HCT116 (cell line): ENCODE measurements at regions not wholly inside any gene's neighbourhood (a gene's known extent, or its start where the extent isn't known, plus 50 kb on each side); places are given as distances from the start of the nearest gene placed in this dataset.

Experiments used
- ATAC-seq: fragments of 200-7000 bp; cut with Tn5 transposase; 2 replicates; pipeline ENCODE4 v1.9.1; 2020; ENCODE audit warnings: mild to moderate bottlenecking, moderate library complexity
- BruUV-seq: library from RNA; stranded (reverse); fragments of 400-500 nt; replicated peaks from 2 replicates; lab custom pipeline; 2021; lab: Mats Ljungman, UMichigan
- CTCF ChIA-PET: fragments of 300-600 bp; sonication (Branson Sonifier 250); formaldehyde crosslinking; loops from one replicate; lab custom pipeline; 2021; ENCODE audit warnings: antibody characterized with exemption; lab: Charles Lee
- POLR2A ChIA-PET: fragments of 300-600, 350-600 bp; sonication (Branson Sonifier 250); formaldehyde crosslinking; loops from one replicate; lab custom pipeline; 2021; ENCODE audit warnings: antibody characterized with exemption; lab: Charles Lee
- RAD21 ChIA-PET, 2 experiments: fragments of 300-600 bp; sonication (Branson Sonifier 250); formaldehyde crosslinking; loops; one replicate each; lab custom pipeline; 2023; ENCODE audit warnings: low total read pairs in 2 of 2; ENCODE audit not compliant: uncharacterized antibody in 2 of 2, unreplicated experiment in 2 of 2, low non-redundant PET in 1 of 2; lab: Charles Lee
- DNase-seq: peaks from one replicate; pipeline ENCODE4 v3.0.0-alpha.2; 2010; ENCODE audit warnings: low read depth, low spot score
- H2AFZ ChIP-seq: fragments of 200-600 bp; shearing (Covaris generic), sonication (generic); 2 replicates; pipeline ENCODE4 v1.6.1; 2017; ENCODE audit warnings: low read depth, mixed run types, mixed read lengths, antibody characterized with exemption, low read length; ENCODE audit not compliant: poor library complexity, severe bottlenecking
- H3K27ac ChIP-seq: 2 replicates; pipeline ENCODE4 v1.5.1; 2012; ENCODE audit warnings: low read depth, low read length
- H3K27me3 ChIP-seq: fragments of 200-600 bp; sonication (generic); 2 replicates; pipeline ENCODE4 v1.6.1; 2016; ENCODE audit warnings: mixed run types, low read length, mixed read lengths; ENCODE audit not compliant: insufficient read depth
- H3K36me3 ChIP-seq, 2 experiments: fragments of 200-500 bp in 1 of 2; fragments of 200-600 bp in 1 of 2; sonication (Bioruptor generic) in 1 of 2; sonication (generic) in 1 of 2; 2 replicates each; pipeline versions ENCODE4 v1.5.1 to v1.6.1; 2014 to 2016; ENCODE audit warnings: low read length in 2 of 2, inconsistent platforms in 1 of 2, mixed read lengths in 1 of 2, mixed run types in 1 of 2; ENCODE audit not compliant: insufficient read depth in 2 of 2, control insufficient read depth in 1 of 2
- H3K4me1 ChIP-seq, 2 experiments: fragments of 200-600 bp in 1 of 2; sonication (generic) in 1 of 2; 2 replicates each; pipeline versions ENCODE4 v1.5.1 to v1.6.1; 2012 to 2017; ENCODE audit warnings: low read length in 2 of 2, inconsistent platforms in 1 of 2, mild to moderate bottlenecking in 1 of 2, mixed read lengths in 1 of 2, mixed run types in 1 of 2, moderate library complexity in 1 of 2; ENCODE audit not compliant: insufficient read depth in 2 of 2, control insufficient read depth in 1 of 2
- H3K4me2 ChIP-seq: fragments of 200-600 bp; sonication (generic); 2 replicates; pipeline ENCODE4 v1.6.1; 2017; ENCODE audit warnings: mixed run types, low read length, mixed read lengths
- H3K4me3 ChIP-seq, 2 experiments: fragments of 200-600 bp in 1 of 2; sonication (generic) in 1 of 2; replicated peaks in 1 of 2; 2 replicates each; pipeline ENCODE4 v1.5.1; 2011 to 2016; ENCODE audit warnings: low read length in 2 of 2, control low read depth in 1 of 2, low read depth in 1 of 2, mild to moderate bottlenecking in 1 of 2, mixed read lengths in 1 of 2, mixed run types in 1 of 2
- H3K79me2 ChIP-seq: fragments of 200-600 bp; sonication (generic); 2 replicates; pipeline ENCODE4 v1.6.1; 2017; ENCODE audit warnings: mild to moderate bottlenecking, mixed run types, low read length, moderate library complexity, mixed read lengths; ENCODE audit not compliant: insufficient read depth
- H3K9ac ChIP-seq: fragments of 200-600 bp; sonication (generic); 2 replicates; pipeline ENCODE4 v1.6.1; 2016; ENCODE audit warnings: low read length, mixed read lengths
- H3K9me2 ChIP-seq: fragments of 200-600 bp; sonication (generic), shearing (Covaris generic); 2 replicates; pipeline ENCODE4 v1.6.1; 2017; ENCODE audit warnings: mixed run types, mild to moderate bottlenecking, moderate library complexity; ENCODE audit not compliant: insufficient read depth
- H3K9me3 ChIP-seq, 2 experiments: fragments of 200-500 bp in 1 of 2; fragments of 200-600 bp in 1 of 2; sonication (Bioruptor generic) in 1 of 2; sonication (generic) in 1 of 2; 2 replicates each; pipeline ENCODE4 v1.6.1; 2014 to 2017; ENCODE audit warnings: low read length in 2 of 2, mixed read lengths in 2 of 2, inconsistent platforms in 1 of 2, low read depth in 1 of 2, mild to moderate bottlenecking in 1 of 2, mixed run types in 1 of 2, moderate library complexity in 1 of 2; ENCODE audit not compliant: control insufficient read depth in 1 of 2, insufficient read depth in 1 of 2
- H4K20me1 ChIP-seq: fragments of 200-600 bp; sonication (generic), shearing (Covaris generic); 2 replicates; pipeline ENCODE4 v1.6.1; 2017; ENCODE audit warnings: mixed run types, mild to moderate bottlenecking, moderate library complexity; ENCODE audit not compliant: insufficient read depth
- CBX3 ChIP-seq: IDR thresholded peaks from 2 replicates; pipeline ENCODE4 v1.6.1; 2012; ENCODE audit warnings: low read depth
- CEBPB ChIP-seq: IDR thresholded peaks from 2 replicates; pipeline ENCODE4 v1.6.1; 2012; ENCODE audit warnings: low read depth
- EZH2 ChIP-seq: fragments of 200-600 bp; sonication (generic); IDR thresholded peaks from 2 replicates; pipeline ENCODE4 v1.6.1; 2017; ENCODE audit warnings: antibody characterized with exemption, mixed run types
- EZH2phosphoT487 ChIP-seq: fragments of 200-600 bp; IDR thresholded peaks from 2 replicates; pipeline ENCODE4 v1.6.1; 2018; ENCODE audit warnings: antibody characterized with exemption, borderline replicate concordance
- FOSL1 ChIP-seq: IDR thresholded peaks from 2 replicates; pipeline ENCODE4 v1.6.1; 2012; ENCODE audit warnings: low read depth
- REST ChIP-seq: IDR thresholded peaks from 2 replicates; pipeline ENCODE4 v1.6.1; 2012; ENCODE audit warnings: low read depth
- SIN3A ChIP-seq: IDR thresholded peaks from 2 replicates; pipeline ENCODE4 v1.6.1; 2012; ENCODE audit warnings: low read depth
- TCF7L2 ChIP-seq: IDR thresholded peaks from 2 replicates; pipeline ENCODE4 v1.7.0; 2011; ENCODE audit warnings: borderline replicate concordance, inconsistent platforms; ENCODE audit not compliant: insufficient read depth, insufficient read length; ENCODE audit errors: extremely low read depth
- ZFX ChIP-seq: fragments of 450-650 bp; IDR thresholded peaks from 2 replicates; pipeline ENCODE4 v1.6.1; 2017
- intact Hi-C: fragments of 100-400 bp; cut with micrococcal nuclease; formaldehyde crosslinking; loops from 2 replicates; pipeline ENCODE4 v1.10.0; 2022
- TF ChIP-seq, protein P1 (sequence below): IDR thresholded peaks from 2 replicates; pipeline ENCODE4 v1.6.1; 2012
- TF ChIP-seq, protein P2 (sequence below): IDR thresholded peaks from 2 replicates; pipeline ENCODE4 v1.6.1; 2012

DNA sequence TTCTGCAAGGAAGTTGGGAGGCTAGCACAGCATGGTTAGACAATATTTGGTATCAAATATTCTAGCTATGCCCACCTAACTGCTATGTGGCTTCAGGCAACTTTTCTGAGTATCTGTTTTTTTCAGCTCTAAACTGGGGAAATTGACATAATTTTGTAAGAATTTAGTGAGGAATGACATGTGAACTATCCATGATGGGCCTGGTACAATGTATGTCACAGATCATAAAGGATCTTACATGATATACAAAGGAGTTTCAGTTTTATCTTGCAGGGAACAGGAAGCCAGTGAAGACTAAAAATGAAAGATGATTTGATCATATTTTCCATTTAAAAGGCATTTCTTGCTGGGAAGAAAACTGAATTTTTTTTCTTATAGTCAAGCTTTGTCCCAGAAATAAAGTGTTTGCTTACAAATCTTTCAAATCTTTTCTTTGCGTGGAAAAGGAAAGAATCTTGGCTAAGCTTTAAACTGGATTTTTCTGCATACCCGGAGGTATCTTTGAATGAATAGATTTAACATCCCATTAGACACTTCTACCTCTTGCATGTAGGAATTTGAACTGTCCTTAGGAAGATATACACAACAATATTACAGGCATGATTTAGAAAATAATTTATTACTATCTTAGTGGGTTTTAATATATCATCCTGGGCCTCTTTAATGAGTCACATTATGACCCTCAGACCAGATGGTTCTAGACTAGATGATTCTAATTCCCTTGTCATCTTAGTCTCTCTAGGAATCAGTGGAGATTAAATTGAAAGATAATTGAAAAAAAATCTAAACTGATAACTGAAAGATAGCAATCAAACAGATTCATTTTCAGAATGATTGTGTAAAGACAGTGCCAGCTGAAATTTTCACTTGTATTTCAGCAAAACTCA lies 436.0 kb upstream of the THBS1 start:
- intact Hi-C loops = no loop called here
- H3K36me3 ChIP-seq = no peaks in the 10 kb centered on the region
- CTCF ChIA-PET = interaction anchor here (0.6 kb wide), 1 partner anchor 9 kb away, joined by 3 read pairs; no protein-coding TSS in a partner anchor
- H3K4me1 ChIP-seq = peaks cover 0 to 6% of the 10 kb centered on the region in 2 experiments; a peak in 1 of 4 replicates
- TF ChIP-seq EZH2phosphoT487 (no peak), TCF7L2 (no peak), EZH2 (no peak), ZFX (no peak), CEBPB (no peak), SIN3A (no peak), REST (no peak), CBX3 (no peak), FOSL1 (no peak)
- TF ChIP-seq, protein P1, sequence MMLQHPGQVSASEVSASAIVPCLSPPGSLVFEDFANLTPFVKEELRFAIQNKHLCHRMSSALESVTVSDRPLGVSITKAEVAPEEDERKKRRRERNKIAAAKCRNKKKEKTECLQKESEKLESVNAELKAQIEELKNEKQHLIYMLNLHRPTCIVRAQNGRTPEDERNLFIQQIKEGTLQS = no peak
- TF ChIP-seq, protein P2, sequence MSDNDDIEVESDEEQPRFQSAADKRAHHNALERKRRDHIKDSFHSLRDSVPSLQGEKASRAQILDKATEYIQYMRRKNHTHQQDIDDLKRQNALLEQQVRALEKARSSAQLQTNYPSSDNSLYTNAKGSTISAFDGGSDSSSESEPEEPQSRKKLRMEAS = no peak
- TF ChIP-seq, all 23 proteins: peak for 0
- H2AFZ ChIP-seq = no peak overlapping the region
- no peaks in the 10 kb centered on the region for H4K20me1 ChIP-seq
- BruUV-seq = no TSS peak
- H3K79me2 ChIP-seq = no peaks in the 10 kb centered on the region
- no peaks in the 10 kb centered on the region for H3K9me3 ChIP-seq
- ChIA-PET RAD21 (no interaction called here), POLR2A (no interaction called here)
- no peak overlapping the region for H3K9ac ChIP-seq
- H3K9me2 ChIP-seq = no peaks in the 10 kb centered on the region
- no peak overlapping the region for H3K4me2 ChIP-seq
- no peaks in the 10 kb centered on the region for H3K27me3 ChIP-seq
- ATAC-seq (no peak), DNase-seq (no peak)
- no peak overlapping the region for H3K4me3 ChIP-seq
- H3K27ac ChIP-seq = no peak overlapping the region
